Glutamatergic neuron (in vitro differentiated cells): ENCODE measurements at regions not wholly inside any gene's neighbourhood (a gene's known extent, or its start where the extent isn't known, plus 50 kb on each side); places are given as distances from the start of the nearest gene placed in this dataset.

Experiments
- DNase-seq: peaks from one replicate; pipeline ENCODE4 v3.0.0; 2022
- H3K27ac Mint-ChIP-seq: one replicate; pipeline ENCODE4 v1.8.0; 2020; ENCODE audit warnings: mild to moderate bottlenecking, mixed read lengths, inconsistent platforms; ENCODE audit not compliant: unreplicated experiment
- H3K27me3 Mint-ChIP-seq: one replicate; pipeline ENCODE4 v1.8.0; 2020; ENCODE audit warnings: mild to moderate bottlenecking, moderate library complexity, mixed read lengths, inconsistent platforms; ENCODE audit not compliant: unreplicated experiment
- H3K36me3 Mint-ChIP-seq: one replicate; pipeline ENCODE4 v1.8.0; 2020; ENCODE audit warnings: mild to moderate bottlenecking, mixed read lengths, inconsistent platforms; ENCODE audit not compliant: unreplicated experiment
- H3K4me1 Mint-ChIP-seq: one replicate; pipeline ENCODE4 v1.8.0; 2020; ENCODE audit warnings: mild to moderate bottlenecking, low read depth, mixed read lengths, inconsistent platforms; ENCODE audit not compliant: unreplicated experiment
- H3K4me3 Mint-ChIP-seq: one replicate; pipeline ENCODE4 v1.8.0; 2020; ENCODE audit warnings: mild to moderate bottlenecking, mixed read lengths, inconsistent platforms; ENCODE audit not compliant: unreplicated experiment
- H3K9me3 Mint-ChIP-seq: one replicate; pipeline ENCODE4 v1.8.0; 2020; ENCODE audit warnings: mild to moderate bottlenecking, moderate library complexity, mixed read lengths, inconsistent platforms; ENCODE audit not compliant: unreplicated experiment
- TF ChIP-seq, protein P1 (sequence below): fragments of 200-600 bp; sonication (generic); IDR thresholded peaks from one replicate; pipeline ENCODE4 v1.5.0; 2021; ENCODE audit not compliant: partially characterized antibody, unreplicated experiment

DNA sequence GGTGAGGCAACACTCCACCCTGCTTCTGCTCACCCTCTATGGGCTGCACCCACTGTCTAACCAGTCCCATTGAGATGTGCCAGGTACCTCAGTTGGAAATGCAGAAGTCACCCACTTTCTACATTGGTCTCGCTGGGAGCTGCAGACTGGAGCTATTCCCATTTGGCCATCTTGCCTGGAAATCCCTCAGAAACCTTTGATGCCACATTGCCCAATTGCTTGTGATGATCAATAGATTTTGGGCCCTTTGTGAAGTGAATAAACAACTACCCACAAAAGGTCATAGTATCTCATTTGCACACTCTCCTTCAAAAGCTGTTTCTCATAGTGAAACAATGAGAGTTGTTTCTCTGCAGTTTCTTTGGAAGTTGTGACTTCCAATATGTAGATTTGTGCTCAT is 742.9 kb downstream of the INHBA start:
- Mint-ChIP-seq H3K27ac (no peak overlapping the region), H3K4me1 (no peaks in the 10 kb centered on the region), H3K9me3 (no peaks in the 10 kb centered on the region), H3K4me3 (no peak overlapping the region), H3K27me3 (no peaks in the 10 kb centered on the region), H3K36me3 (no peaks in the 10 kb centered on the region)
- no peak for DNase-seq
- TF ChIP-seq, protein P1, sequence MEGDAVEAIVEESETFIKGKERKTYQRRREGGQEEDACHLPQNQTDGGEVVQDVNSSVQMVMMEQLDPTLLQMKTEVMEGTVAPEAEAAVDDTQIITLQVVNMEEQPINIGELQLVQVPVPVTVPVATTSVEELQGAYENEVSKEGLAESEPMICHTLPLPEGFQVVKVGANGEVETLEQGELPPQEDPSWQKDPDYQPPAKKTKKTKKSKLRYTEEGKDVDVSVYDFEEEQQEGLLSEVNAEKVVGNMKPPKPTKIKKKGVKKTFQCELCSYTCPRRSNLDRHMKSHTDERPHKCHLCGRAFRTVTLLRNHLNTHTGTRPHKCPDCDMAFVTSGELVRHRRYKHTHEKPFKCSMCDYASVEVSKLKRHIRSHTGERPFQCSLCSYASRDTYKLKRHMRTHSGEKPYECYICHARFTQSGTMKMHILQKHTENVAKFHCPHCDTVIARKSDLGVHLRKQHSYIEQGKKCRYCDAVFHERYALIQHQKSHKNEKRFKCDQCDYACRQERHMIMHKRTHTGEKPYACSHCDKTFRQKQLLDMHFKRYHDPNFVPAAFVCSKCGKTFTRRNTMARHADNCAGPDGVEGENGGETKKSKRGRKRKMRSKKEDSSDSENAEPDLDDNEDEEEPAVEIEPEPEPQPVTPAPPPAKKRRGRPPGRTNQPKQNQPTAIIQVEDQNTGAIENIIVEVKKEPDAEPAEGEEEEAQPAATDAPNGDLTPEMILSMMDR, result no peak

DNA sequence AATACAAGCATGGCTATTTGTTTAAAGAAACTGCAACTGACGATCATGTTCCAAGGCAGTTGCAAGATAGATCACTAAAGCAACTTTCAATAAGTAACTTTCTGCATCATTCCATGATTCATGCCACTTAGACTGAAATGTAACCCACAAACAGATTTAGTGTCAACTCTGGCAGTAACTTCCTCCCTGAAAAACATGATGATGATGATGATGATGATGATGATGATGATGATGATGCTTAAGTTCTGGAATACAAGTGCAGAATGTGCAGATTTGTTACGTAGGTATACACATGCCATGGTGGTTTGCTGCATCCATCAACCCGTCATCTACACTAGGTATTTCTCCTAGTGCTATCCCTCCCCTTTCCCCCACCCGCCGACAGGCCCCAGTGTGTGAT is 754.7 kb downstream of the INHBA start:
- TF ChIP-seq, protein P1, result no peak
- H3K9me3 Mint-ChIP-seq, result peaks cover 9% of the 10 kb centered on the region
- no peak overlapping the region for H3K4me3 Mint-ChIP-seq
- H3K4me1 Mint-ChIP-seq, result no peaks in the 10 kb centered on the region
- H3K36me3 Mint-ChIP-seq, result peaks cover 13% of the 10 kb centered on the region
- H3K27ac Mint-ChIP-seq, result no peak overlapping the region
- DNase-seq, result no peak
- peaks cover 2% of the 10 kb centered on the region for H3K27me3 Mint-ChIP-seq

DNA sequence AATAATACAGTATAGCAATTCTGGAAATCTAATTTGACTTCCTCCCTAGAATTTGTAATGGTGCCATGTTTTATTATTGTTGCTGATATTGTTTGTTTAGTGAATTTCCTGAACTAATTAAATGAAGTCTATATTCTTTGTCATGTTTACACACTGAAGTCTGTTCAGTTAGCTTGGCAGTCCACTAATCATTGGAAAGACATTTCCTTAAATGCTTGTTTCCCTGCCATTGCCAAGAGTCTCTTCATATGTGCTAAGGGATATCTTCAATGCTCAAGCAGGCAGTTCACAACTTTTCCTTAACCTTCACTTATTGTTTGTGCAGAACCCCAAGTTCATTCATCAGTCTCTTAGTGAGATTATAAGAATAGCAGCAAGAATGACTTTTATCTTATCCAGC is 755.3 kb downstream of the INHBA start:
- peaks cover 11% of the 10 kb centered on the region for H3K9me3 Mint-ChIP-seq
- peaks cover 15% of the 10 kb centered on the region for H3K36me3 Mint-ChIP-seq
- H3K27me3 Mint-ChIP-seq, result peaks cover 2% of the 10 kb centered on the region
- TF ChIP-seq, protein P1, result no peak
- no peak overlapping the region for H3K27ac Mint-ChIP-seq
- no peak for DNase-seq
- H3K4me3 Mint-ChIP-seq, result no peak overlapping the region
- no peaks in the 10 kb centered on the region for H3K4me1 Mint-ChIP-seq

DNA sequence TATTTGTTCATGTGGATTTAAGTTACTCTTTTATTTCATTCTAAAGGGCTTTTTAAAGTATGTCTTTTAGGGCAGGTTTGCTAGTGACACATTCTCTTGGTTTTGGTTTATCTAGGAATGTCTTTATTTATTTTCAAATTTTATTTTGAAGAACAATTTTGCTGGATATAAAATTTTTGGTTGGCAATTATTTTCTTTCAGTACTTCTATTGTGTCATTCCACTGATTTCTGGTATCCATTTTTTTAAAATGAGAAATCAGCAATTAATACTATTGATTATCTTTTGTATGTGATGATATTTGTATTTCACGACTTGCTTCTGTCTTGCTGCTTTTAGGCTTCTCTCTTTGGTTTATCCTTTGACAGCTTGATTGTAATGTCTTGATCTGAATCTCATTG is 756.3 kb downstream of the INHBA start:
- Mint-ChIP-seq H3K27me3 (peaks cover 2% of the 10 kb centered on the region), H3K4me1 (no peaks in the 10 kb centered on the region), H3K9me3 (peaks cover 11% of the 10 kb centered on the region), H3K36me3 (peaks cover 18% of the 10 kb centered on the region), H3K4me3 (no peak overlapping the region), H3K27ac (no peak overlapping the region)
- no peak for DNase-seq
- TF ChIP-seq, protein P1, result no peak

DNA sequence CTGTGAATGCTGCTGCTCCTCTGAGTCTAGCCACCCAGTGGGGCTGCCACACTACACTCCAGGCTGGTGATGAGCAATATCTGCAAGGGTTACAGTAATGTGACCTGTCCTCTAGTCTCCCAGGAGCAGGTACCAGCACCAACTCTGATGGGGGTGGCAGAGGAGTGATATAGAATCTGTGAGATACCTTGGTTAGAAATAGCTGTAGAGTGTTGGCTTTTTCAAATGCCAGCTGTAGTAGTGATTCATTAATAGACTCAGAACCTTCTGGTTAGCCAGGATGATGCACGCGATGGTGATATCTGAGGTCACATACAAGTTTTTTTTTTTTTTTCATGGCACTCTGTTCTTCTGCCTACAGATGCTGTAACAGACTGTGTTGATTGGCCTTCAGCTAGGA is 757.1 kb downstream of the INHBA start:
- Mint-ChIP-seq H3K9me3 (peaks cover 11% of the 10 kb centered on the region), H3K27me3 (peaks cover 2% of the 10 kb centered on the region), H3K4me3 (no peak overlapping the region), H3K4me1 (no peaks in the 10 kb centered on the region), H3K27ac (no peak overlapping the region), H3K36me3 (peaks cover 18% of the 10 kb centered on the region)
- TF ChIP-seq, protein P1, result no peak
- DNase-seq, result no peak
